HFFc6 (cell line): ENCODE measurements at regions not wholly inside any gene's neighbourhood (a gene's known extent, or its start where the extent isn't known, plus 50 kb on each side); places are given as distances from the start of the nearest gene placed in this dataset.
"Not testable (repeated sequence)": the region's sequence is repeated elsewhere in the genome, so short reads cannot be mapped to it uniquely, and the experiment has no call there.

Experiments used
- DNase-seq: peaks from one replicate; pipeline ENCODE4 v3.0.0-alpha.2; 2018
- H3K27ac Mint-ChIP-seq: 2 replicates; pipeline ENCODE4 v1.8.0; 2020; ENCODE audit warnings: mild to moderate bottlenecking, mixed read lengths
- H3K27me3 Mint-ChIP-seq: 2 replicates; pipeline ENCODE4 v1.8.0; 2021; ENCODE audit warnings: mild to moderate bottlenecking, moderate library complexity, mixed read lengths; ENCODE audit not compliant: insufficient read depth
- H3K36me3 Mint-ChIP-seq: 2 replicates; pipeline ENCODE4 v1.8.0; 2021; ENCODE audit warnings: low read depth, mixed read lengths
- H3K4me1 Mint-ChIP-seq: 2 replicates; pipeline ENCODE4 v1.8.0; 2020; ENCODE audit warnings: low read depth, mixed read lengths
- H3K4me3 Mint-ChIP-seq: 2 replicates; pipeline ENCODE4 v1.8.0; 2020; ENCODE audit warnings: mild to moderate bottlenecking, moderate library complexity, mixed read lengths
- H3K9me3 Mint-ChIP-seq: 2 replicates; pipeline ENCODE4 v1.8.0; 2020; ENCODE audit warnings: mild to moderate bottlenecking, mixed read lengths

GRCh38 chr2:90295036-90295750 is 1603.7 kb downstream of the RPIA start:
- not testable (repeated sequence) for H3K9me3 Mint-ChIP-seq, H3K27me3 Mint-ChIP-seq, H3K27ac Mint-ChIP-seq, H3K4me3 Mint-ChIP-seq, H3K4me1 Mint-ChIP-seq, DNase-seq, H3K36me3 Mint-ChIP-seq

- H3K27ac Mint-ChIP-seq, H3K9me3 Mint-ChIP-seq, DNase-seq, H3K36me3 Mint-ChIP-seq, H3K4me1 Mint-ChIP-seq, H3K27me3 Mint-ChIP-seq, H3K4me3 Mint-ChIP-seq: not testable (repeated sequence)
Measured at GRCh38 chr2:90296484-90296777, 1605.0 kb downstream of the RPIA start.

GRCh38 chr2:90297701-90298100 is 1606.2 kb downstream of the RPIA start:
- not testable (repeated sequence) for H3K27me3 Mint-ChIP-seq, DNase-seq, H3K9me3 Mint-ChIP-seq, H3K27ac Mint-ChIP-seq, H3K36me3 Mint-ChIP-seq, H3K4me1 Mint-ChIP-seq, H3K4me3 Mint-ChIP-seq

- not testable (repeated sequence) for H3K4me1 Mint-ChIP-seq, H3K27ac Mint-ChIP-seq, H3K27me3 Mint-ChIP-seq, H3K36me3 Mint-ChIP-seq, H3K4me3 Mint-ChIP-seq, DNase-seq, H3K9me3 Mint-ChIP-seq
Measured at GRCh38 chr2:90298126-90298755, 1606.8 kb downstream of the RPIA start.

- not testable (repeated sequence) for DNase-seq, H3K4me1 Mint-ChIP-seq, H3K4me3 Mint-ChIP-seq, H3K36me3 Mint-ChIP-seq, H3K27ac Mint-ChIP-seq, H3K9me3 Mint-ChIP-seq, H3K27me3 Mint-ChIP-seq
Measured at GRCh38 chr2:90298983-90299382, 1607.5 kb downstream of the RPIA start.

GRCh38 chr2:90322982-90323381 is 1631.5 kb downstream of the RPIA start:
- Mint-ChIP-seq H3K27me3 (peaks cover 10% of the 10 kb centered on the region), H3K4me3 (peak overlapping the region; percentile 71)
- H3K36me3 Mint-ChIP-seq, DNase-seq, H3K27ac Mint-ChIP-seq, H3K9me3 Mint-ChIP-seq, H3K4me1 Mint-ChIP-seq: not testable (repeated sequence)

GRCh38 chr2:90323612-90324558 is 1632.4 kb downstream of the RPIA start:
- not testable (repeated sequence) for H3K4me3 Mint-ChIP-seq, H3K27ac Mint-ChIP-seq, H3K36me3 Mint-ChIP-seq, H3K4me1 Mint-ChIP-seq, DNase-seq, H3K9me3 Mint-ChIP-seq
- peaks cover 10% of the 10 kb centered on the region for H3K27me3 Mint-ChIP-seq

- not testable (repeated sequence) for H3K27ac Mint-ChIP-seq, H3K36me3 Mint-ChIP-seq, H3K4me1 Mint-ChIP-seq, H3K4me3 Mint-ChIP-seq, DNase-seq, H3K9me3 Mint-ChIP-seq
- H3K27me3 Mint-ChIP-seq, result peaks cover 10% of the 10 kb centered on the region
Measured at GRCh38 chr2:90324672-90325071, 1633.2 kb downstream of the RPIA start.

GRCh38 chr2:90325796-90326353 is 1634.4 kb downstream of the RPIA start:
- H3K27ac Mint-ChIP-seq, H3K36me3 Mint-ChIP-seq, H3K9me3 Mint-ChIP-seq, H3K4me3 Mint-ChIP-seq, H3K4me1 Mint-ChIP-seq, DNase-seq: not testable (repeated sequence)
- H3K27me3 Mint-ChIP-seq, result peaks cover 10% of the 10 kb centered on the region

GRCh38 chr2:90355546-90355945 is 1664.1 kb downstream of the RPIA start:
- not testable (repeated sequence) for H3K27ac Mint-ChIP-seq, H3K27me3 Mint-ChIP-seq, DNase-seq, H3K4me3 Mint-ChIP-seq, H3K4me1 Mint-ChIP-seq, H3K9me3 Mint-ChIP-seq, H3K36me3 Mint-ChIP-seq

- not testable (repeated sequence) for H3K4me1 Mint-ChIP-seq, H3K27ac Mint-ChIP-seq, H3K27me3 Mint-ChIP-seq, H3K36me3 Mint-ChIP-seq, H3K4me3 Mint-ChIP-seq, H3K9me3 Mint-ChIP-seq, DNase-seq
Measured at GRCh38 chr2:90359344-90359743, 1667.9 kb downstream of the RPIA start.

GRCh38 chr2:90359887-90360730 is 1668.6 kb downstream of the RPIA start:
- H3K9me3 Mint-ChIP-seq, DNase-seq, H3K27ac Mint-ChIP-seq, H3K27me3 Mint-ChIP-seq, H3K36me3 Mint-ChIP-seq, H3K4me1 Mint-ChIP-seq: not testable (repeated sequence)
- peak overlapping the region; percentile 61 for H3K4me3 Mint-ChIP-seq

GRCh38 chr2:90360731-90361035 is 1669.2 kb downstream of the RPIA start:
- not testable (repeated sequence) for DNase-seq, H3K27ac Mint-ChIP-seq, H3K36me3 Mint-ChIP-seq, H3K4me1 Mint-ChIP-seq, H3K27me3 Mint-ChIP-seq, H3K9me3 Mint-ChIP-seq
- H3K4me3 Mint-ChIP-seq, result peak overlapping the region; percentile 61
